HG02981 (cell line): ENCODE measurements at regions not wholly inside any gene's neighbourhood (a gene's known extent, or its start where the extent isn't known, plus 50 kb on each side); places are given as distances from the start of the nearest gene placed in this dataset.

ENCODE experiments used
- ATAC-seq: cut with Tn5 transposase; IDR thresholded peaks from one replicate; pipeline ENCODE4 v1.9.1; 2021; ENCODE audit warnings: mild to moderate bottlenecking, moderate library complexity; ENCODE audit not compliant: unreplicated experiment

- ATAC-seq = no peak
Observed at GRCh38 chr2:111701266-111701665, 182.7 kb downstream of the ANAPC1 start.

GRCh38 chr2:111701798-111702118, 182.2 kb downstream of the ANAPC1 start:
- no peak for ATAC-seq

GRCh38 chr2:111702119-111702803, 181.7 kb downstream of the ANAPC1 start:
- ATAC-seq = no peak

- no peak for ATAC-seq
Observed at GRCh38 chr2:111702804-111703196, 181.2 kb downstream of the ANAPC1 start.

DNA sequence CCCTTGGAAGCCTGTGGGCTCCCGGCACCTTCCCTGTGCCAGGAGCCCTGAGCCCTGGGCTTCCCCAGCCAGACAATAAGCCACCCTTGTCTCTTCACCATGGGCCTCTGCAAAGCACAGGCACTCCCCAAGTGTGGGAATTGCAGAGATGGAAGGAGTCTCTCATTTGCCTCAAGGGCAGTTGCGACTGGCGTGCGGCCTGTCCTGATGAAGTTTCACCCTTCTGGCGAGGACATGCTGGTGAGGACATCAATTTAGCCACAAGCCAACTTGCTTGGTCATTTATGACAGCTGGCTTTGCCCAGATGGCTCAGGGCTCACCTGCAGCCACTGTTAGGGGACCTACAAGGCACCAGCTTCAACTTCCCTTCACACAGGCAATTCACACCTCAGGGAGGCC, 180.2 kb downstream of the ANAPC1 start:
- ATAC-seq = no peak

DNA sequence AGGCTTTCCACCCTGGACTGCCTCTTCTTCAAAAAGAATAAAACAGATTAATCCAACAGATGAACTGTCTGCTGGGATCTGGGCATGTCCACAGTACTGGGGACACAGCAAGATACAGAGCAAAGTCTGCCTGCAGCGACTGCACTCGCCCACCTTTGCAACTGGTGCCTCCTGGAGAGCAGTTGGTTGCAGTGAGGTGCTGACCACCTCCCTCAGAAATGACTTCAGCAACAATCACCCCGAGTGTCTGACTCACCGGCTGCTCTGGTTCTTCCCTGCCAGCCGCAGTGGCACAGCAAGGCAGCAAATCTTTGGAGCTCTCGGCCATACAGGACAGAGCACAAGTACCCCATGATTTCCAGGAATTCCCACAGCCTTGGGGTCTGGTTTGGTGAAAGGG, 179.7 kb downstream of the ANAPC1 start:
- ATAC-seq = no peak

- peak; percentile 19 for ATAC-seq
Observed at GRCh38 chr2:111705239-111705638, 178.8 kb downstream of the ANAPC1 start.

DNA sequence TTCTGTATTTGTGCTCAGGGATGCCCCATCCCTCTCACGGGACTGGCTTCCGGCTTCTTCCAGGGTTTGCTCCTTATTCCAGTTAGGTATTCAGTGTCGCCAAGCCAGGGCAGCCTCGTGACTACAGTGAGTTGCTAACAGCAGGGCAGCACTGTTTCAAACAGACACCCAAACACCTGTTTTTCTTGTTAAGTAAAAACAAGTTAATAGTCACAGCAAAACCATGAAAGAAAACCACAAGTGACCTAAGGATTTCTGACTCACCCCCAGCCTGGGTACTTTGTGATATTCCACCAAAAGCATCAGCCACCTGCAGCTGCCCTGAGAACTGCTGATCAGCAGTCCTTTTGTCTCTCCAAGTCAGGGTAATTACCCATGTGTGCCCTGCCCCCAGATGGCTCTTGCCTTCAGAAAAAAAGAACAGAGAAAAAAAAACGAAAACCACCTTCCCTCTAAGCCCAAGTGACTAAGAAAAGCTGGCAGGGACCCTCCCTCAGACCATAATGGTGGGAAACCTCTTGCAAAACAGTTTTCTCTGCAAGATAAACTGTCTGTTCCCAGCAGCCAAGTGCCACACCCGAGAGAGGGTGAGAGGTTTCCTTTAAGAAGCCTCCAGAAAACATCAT, 178.2 kb downstream of the ANAPC1 start:
- peak; percentile 79 for ATAC-seq

GRCh38 chr2:111706481-111707001, 177.5 kb downstream of the ANAPC1 start:
- ATAC-seq = no peak

- no peak for ATAC-seq
Observed at GRCh38 chr2:111707700-111708099, 176.3 kb downstream of the ANAPC1 start.

DNA sequence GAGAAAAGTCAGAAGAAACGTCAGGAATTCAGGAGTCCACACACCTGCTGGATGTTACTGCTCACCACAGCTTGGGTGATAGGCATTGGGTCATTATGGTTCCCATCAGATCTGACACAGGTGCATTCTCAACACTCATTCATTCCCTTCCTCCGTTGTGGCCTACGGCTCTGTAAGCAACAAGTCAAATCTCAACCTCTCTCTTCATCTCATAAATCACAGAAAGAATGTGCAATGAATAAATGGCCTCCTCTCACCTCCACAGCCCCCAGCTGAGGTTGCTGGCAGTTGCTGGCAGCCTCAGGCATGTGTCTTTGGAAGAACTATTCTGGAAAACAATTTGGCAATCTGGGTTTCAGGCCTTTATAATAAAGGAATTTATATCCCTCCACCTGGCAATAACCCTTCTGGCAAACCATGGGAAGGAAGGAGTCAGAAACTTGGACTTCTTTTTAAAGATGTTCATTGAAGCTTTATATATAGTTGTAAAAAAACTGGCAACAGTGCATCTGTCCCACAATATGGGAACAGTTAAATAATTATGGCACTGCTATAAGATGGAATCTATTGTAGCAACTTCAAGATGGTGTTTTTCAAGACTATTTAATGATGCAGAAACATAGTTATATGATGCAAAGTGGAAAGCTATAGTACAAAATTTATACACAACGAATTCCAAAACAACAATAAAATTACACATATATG, 175.4 kb downstream of the ANAPC1 start:
- no peak for ATAC-seq

GRCh38 chr2:111709321-111709720, 174.7 kb downstream of the ANAPC1 start:
- no peak for ATAC-seq

DNA sequence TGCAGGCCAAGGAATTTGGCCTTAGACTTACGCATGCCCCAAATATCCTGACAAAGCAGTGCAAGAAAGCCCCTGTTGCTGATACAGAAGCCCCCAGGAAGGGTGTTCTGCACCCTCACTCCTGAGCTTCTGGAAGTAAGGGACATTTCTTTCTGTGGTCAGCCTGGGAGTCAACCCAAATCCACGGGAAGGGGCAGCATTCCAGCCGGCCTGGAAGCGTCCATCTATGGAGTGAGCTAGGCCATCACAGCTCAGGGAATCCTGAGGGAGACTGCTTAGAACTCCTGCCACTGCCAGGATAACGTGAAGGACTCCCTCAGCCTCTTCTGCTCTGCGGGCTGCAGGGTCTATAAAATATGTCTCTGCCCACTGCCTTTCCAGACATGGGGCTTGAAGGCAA, 173.9 kb downstream of the ANAPC1 start:
- no peak for ATAC-seq

- no peak for ATAC-seq
Observed at GRCh38 chr2:111710613-111711012, 173.4 kb downstream of the ANAPC1 start.

DNA sequence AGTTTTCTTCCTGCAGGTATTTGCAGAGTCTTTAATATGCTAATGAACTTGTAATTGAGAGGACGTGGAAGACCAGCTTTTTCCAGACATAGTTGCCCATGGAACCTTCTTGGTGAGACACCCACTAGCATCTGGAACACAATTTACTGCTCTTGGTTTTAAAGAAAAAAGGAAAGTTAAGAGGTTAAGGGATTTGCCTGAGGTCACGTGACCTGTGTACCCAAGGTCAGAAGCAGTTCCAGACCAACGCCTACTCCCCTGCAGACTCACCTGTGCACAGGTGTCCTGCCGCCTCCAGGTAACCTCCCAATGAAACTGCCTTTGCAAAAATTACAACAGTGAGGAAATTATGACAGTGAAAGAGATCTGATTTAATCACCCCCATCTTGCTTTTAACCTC, 172.7 kb downstream of the ANAPC1 start:
- no peak for ATAC-seq

DNA sequence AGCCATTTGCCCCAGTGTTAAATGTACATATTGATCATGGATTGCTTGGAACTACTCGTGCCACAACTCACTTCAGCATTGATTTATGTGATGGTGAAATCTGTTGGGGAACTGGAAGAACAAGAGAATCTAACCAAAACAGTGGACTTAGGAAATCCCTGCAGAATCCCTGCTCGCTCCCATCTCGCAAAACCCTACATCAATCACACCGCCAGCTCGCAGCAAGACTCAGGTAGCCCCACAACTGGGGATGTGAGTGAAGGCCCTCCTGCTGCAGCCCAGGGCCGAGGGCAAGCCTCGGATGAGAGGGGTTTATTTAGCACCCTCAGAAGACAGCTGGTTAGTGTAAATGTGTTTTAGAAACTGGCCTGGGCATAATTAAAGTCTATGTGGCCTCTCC, 171.6 kb downstream of the ANAPC1 start:
- no peak for ATAC-seq

DNA sequence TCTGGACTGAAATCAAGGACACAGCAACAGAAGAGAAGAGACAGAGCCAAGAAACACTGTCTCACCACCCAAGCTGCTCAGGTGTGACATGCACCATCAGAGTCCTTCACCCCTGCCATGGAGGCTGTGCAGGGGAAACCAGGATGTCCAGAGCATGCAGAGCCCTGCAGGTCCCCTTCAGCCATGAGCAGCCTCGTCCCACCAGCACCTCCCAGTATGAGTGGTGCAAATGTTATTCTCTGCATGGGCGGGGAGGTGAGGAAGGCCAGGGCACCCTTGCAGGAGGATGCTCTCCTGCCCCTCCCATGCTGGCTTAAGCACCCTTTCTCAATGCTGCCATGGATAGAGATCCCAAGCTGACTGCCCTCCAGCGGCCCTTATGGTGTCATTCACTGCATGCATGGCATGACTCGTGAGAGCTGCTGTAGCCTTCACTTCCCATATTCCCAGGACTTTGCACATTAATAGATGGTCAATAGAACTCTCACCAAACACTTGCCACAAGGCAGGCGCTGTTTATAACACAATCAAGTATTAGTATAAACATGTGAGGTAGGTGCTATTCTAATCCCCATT, 171.0 kb downstream of the ANAPC1 start:
- ATAC-seq = no peak

- ATAC-seq = no peak
Observed at GRCh38 chr2:111715987-111716904, 167.7 kb downstream of the ANAPC1 start.

DNA sequence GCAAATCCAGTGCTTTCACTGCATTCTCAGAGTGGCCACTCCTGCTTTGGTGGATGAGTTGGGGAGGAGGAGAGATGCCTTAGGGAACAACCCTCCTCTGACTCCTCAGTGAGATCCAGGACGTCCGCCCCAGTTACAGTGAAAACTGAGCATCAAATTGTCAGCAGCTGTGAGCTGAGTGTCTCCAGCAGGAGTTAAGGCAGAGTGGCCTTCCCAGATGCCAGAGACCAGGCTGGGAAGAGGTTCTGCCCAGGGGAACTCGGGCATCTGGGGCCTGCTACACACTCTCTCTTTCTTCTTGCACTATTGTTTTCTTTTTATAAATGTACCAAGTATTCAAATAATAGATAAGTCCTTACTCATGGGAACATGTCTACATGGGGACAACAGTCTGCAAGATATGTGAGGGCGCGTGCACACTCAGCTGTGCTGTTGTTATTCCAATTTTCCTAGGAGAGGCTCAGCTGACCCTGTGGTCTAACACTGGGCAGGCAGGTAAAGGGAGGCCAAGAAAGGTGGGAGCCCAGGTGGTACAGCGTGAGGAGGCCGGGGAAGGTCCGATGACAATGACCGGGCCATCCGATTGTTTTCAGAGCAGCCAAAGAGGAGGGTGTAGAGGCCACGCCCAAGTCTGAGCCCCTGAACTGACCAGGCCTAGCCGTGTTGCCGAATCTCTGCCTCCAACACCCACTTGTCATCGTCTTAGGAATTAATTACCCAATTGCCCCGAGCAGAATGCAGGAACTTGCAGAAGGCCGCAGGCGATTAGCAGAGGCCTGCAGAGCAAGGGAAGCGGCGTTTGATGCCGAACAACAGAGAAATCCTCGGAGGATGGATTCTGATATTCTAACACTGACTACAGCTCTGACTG, 166.9 kb downstream of the ANAPC1 start:
- ATAC-seq = no peak
